Astrocyte of the spinal cord (primary cell): ENCODE measurements at regions not wholly inside any gene's neighbourhood (a gene's known extent, or its start where the extent isn't known, plus 50 kb on each side); places are given as distances from the start of the nearest gene placed in this dataset.
A peak's percentile ranks its signal among the peaks of the same experiment; 100 is the strongest.

ENCODE experiments used
- DNase-seq: peaks from one replicate; pipeline ENCODE4 v3.0.0; 2011; ENCODE audit warnings: low read depth, low spot score
- H3K4me3 ChIP-seq: 2 replicates; pipeline ENCODE4 v1.5.1; 2011; ENCODE audit warnings: low read depth, mild to moderate bottlenecking, low read length, moderate library complexity
- CTCF ChIP-seq: IDR thresholded peaks from 2 replicates; pipeline ENCODE4 v1.5.1; 2012; ENCODE audit warnings: low read depth, mild to moderate bottlenecking, low read length, inconsistent platforms
- in situ Hi-C: cut with HindIII; loops from 2 replicates; pipeline ENCODE4 v1.10.0; 2017; ENCODE audit warnings: low sequenced_read_pairs

- in situ Hi-C loops: no loop called here
- TF ChIP-seq CTCF: no peak
- no peak for DNase-seq
- H3K4me3 ChIP-seq: no peak overlapping the region
These were observed 98.1 kb upstream of the SH3BP4 start for GRCh38 chr2:234853729-234854128.

DNA sequence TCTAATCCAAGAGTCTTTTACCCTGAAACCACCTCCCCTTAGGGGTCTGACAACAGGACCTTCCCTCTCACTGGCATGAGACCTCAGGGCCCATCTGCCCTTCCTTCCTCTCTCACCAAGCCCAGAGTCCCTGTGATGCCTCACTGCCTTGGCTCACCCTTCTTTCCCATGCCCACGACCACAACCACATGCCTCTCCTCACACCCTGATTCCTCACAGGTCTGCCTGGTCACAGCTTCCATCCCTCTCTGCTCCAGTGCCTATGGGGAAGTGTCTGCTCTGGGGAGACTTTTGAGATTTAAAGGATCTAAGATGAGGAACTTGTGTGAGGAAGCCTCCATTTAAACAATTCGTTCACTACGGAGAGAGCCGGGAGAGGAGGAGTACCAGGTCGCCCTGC is 98.9 kb upstream of the SH3BP4 start:
- no peak overlapping the region for H3K4me3 ChIP-seq
- no peak for DNase-seq
- in situ Hi-C loops: no loop called here
- no peak for TF ChIP-seq CTCF

DNA sequence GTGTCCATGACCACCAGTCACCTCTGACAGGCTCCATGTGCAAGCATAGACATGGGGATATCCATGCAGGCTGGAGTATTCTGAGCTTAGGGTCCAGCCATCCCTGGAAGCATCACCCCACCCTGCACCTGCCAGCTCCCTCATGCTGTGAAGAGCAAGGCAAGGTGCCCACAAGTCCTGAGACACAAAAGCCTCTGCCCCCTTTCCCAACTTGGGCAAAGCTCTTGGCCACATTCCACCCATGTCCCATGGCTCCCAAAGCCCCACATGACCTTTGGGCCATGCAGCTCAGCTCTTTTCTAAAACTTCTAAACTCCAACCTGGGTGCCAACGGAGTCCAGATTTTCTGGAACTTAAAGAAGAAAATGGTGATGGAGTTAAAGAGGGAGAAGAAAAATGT is 99.8 kb upstream of the SH3BP4 start:
- no peak overlapping the region for H3K4me3 ChIP-seq
- in situ Hi-C loops: no loop called here
- no peak for DNase-seq
- no peak for TF ChIP-seq CTCF

GRCh38 chr2:234851451-234851850 is 100.4 kb upstream of the SH3BP4 start:
- no peak overlapping the region for H3K4me3 ChIP-seq
- no peak for DNase-seq
- TF ChIP-seq CTCF: no peak
- in situ Hi-C loops: no loop called here

GRCh38 chr2:234850818-234851217 is 101.0 kb upstream of the SH3BP4 start:
- DNase-seq: no peak
- in situ Hi-C loops: no loop called here
- no peak for TF ChIP-seq CTCF
- H3K4me3 ChIP-seq: no peak overlapping the region

DNA sequence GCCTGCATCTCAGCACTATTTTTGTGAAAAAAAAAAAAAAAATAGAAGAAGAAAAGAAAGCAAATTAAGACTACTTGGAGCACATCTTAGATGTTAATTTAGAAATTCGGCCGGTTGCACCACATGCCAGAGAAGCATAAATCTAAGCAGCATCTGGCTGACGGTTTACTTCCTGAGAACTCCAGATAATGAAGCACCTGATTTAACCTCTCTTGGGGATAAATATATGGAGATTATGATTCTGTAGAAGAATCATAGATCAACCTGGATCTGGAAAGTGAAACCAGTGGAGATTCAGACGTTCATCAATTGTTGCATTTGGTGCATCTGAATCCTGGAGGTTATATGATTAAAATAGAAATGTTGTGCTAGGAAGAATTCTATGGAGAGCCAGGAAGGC is 102.1 kb upstream of the SH3BP4 start:
- in situ Hi-C loops: no loop called here
- DNase-seq: no peak
- TF ChIP-seq CTCF: no peak
- H3K4me3 ChIP-seq: no peak overlapping the region

GRCh38 chr2:234848578-234848977 is 103.2 kb upstream of the SH3BP4 start:
- no peak for TF ChIP-seq CTCF
- DNase-seq: peak; percentile 27
- in situ Hi-C loops: no loop called here
- H3K4me3 ChIP-seq: no peak overlapping the region
